GM10266 (cell line): ENCODE measurements at regions not wholly inside any gene's neighbourhood (a gene's known extent, or its start where the extent isn't known, plus 50 kb on each side); places are given as distances from the start of the nearest gene placed in this dataset.

ENCODE experiments used
- DNase-seq: peaks from one replicate; pipeline ENCODE4 v3.0.0; 2012; ENCODE audit errors: extremely low spot score
- TF ChIP-seq, protein P1 (sequence below): IDR thresholded peaks from 2 replicates; pipeline ENCODE4 v1.5.1; 2012; ENCODE audit warnings: mild to moderate bottlenecking, low read depth; ENCODE audit not compliant: control insufficient read depth, insufficient read depth; ENCODE audit errors: missing control alignments

DNA sequence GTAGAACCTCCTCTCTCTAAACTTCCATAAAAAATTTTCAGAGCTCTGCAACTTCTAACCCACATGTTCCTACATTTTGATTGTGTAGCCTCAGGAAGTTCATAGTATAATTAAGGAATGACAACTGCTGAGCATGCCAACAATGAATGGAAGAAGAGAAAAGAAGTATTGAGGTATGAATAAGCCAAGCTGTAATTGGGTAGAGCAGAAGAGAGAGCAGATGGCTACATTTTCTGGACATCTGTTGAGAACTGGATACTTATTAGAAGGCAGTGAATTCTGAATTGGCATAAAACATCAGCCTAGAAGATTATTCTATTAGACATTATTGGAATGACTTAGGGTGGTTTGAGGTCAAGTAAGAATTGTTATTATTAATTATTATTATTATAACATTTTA is 728.3 kb upstream of the PHF14 start:
- DNase-seq = no peak
- TF ChIP-seq, protein P1, sequence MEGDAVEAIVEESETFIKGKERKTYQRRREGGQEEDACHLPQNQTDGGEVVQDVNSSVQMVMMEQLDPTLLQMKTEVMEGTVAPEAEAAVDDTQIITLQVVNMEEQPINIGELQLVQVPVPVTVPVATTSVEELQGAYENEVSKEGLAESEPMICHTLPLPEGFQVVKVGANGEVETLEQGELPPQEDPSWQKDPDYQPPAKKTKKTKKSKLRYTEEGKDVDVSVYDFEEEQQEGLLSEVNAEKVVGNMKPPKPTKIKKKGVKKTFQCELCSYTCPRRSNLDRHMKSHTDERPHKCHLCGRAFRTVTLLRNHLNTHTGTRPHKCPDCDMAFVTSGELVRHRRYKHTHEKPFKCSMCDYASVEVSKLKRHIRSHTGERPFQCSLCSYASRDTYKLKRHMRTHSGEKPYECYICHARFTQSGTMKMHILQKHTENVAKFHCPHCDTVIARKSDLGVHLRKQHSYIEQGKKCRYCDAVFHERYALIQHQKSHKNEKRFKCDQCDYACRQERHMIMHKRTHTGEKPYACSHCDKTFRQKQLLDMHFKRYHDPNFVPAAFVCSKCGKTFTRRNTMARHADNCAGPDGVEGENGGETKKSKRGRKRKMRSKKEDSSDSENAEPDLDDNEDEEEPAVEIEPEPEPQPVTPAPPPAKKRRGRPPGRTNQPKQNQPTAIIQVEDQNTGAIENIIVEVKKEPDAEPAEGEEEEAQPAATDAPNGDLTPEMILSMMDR = no peak

DNA sequence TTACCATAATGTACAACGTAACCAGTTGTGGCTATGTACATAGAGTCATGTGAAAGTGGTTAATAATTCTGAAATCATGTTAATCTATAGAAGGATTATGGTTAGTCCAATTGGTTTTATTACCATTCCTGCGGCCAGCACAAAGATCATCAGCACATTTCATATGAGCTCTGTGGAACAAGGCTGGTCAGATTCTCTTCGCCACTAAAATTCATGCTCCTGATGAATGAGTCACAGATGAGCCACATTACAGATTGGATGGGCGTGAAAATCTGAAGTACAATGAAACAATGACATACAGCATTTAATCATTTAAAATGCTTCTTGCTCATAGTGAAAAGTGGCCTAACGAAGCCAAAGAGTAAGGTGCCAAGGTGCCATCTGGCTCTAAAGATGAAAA is 716.2 kb upstream of the PHF14 start:
- DNase-seq = no peak
- TF ChIP-seq, protein P1 = no peak

DNA sequence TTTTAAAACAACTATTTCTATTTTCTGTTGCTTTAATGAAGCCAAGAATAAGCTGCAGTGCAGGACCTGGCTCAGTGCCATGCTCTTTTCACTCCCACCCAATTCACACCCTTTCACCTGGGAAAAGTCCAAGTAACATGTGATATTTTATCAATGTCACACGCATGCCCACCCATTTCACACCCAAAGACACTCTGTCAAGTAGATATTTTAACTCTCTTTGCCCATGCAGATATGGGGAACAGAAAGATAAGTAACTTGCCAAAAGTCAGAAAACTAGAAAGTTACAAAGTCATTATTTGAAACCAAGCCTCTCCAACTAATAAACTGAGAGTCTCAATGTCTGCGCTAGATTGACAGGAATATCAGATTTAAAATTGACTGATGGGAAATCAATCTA is 706.7 kb upstream of the PHF14 start:
- TF ChIP-seq, protein P1 = no peak
- no peak for DNase-seq

DNA sequence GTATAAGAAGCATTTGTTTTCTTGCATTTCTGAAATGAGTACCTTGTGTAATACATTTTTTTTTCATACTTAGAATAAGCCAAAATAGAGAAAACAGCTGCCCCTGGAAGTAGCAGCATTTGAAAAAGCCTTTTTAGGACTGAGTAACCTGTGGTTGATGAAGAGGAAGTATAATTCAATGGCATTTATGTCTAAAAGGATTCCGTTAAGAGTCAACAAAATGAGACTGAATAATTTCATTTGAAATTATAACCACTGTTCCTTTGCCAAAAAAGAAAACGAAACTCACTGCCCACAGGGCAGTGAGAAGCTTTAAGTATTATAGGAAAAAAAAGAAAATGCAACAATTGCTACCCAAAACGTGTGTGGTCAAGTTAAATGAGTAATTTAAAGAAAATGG is 705.6 kb upstream of the PHF14 start:
- TF ChIP-seq, protein P1 = no peak
- no peak for DNase-seq

DNA sequence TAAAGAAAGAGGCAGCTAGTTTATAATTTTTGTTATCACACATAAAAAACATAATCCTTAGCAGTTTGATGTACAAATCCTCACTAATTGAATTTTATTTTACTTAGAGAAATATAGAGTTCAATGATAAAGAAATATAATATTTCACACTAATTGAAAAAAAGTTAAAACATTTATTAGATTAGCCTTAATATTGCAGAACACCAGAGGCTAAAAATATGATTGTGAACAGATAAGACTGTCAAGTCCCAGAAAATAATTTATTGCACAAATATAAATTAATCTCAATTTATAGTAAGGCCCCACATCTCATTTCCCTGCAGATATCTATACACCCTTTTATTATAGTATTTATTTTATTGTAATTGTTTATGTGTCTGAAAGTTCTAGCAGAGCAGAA is 690.8 kb upstream of the PHF14 start:
- TF ChIP-seq, protein P1 = no peak

DNA sequence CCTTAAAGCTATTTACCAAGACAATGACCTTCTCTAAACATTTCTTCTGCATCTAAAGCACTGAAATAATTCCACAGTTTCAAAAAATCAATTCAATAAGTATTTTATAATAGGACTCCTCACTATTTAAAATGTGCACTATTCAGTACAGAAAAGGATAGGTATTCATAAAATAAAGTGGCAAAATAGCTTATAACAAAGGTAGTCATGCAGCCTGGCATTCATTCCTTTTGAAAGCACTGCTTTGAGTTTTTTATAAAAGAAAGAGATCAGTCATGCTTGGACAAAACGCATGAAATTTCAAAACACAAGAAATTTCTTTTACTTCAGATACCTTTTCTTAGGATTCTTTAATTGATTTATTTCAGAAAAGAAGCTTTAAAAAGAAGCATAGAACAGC is 689.7 kb upstream of the PHF14 start:
- DNase-seq = no peak
- TF ChIP-seq, protein P1 = no peak

More for the DNA sequence above, 690.8 kb upstream of the PHF14 start:
- DNase-seq = no peak

DNA sequence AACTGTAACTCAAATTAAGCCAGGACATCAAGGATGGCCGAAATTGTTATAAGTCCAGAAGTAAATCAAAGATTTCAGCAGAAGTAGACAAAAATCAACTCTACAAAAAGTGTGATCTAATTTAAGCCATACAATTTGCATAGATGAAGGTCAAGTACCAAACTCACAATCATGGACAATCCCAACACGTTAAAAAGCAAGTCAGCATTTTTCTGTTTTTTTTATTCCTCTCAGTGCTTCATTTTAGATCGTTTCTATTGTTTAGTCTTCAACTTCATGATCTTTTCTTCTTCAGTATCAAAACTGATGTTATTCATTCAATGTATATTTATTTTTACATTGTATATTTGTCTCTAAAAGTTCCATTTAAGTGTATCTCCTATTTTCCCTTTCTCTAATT is 674.3 kb upstream of the PHF14 start:
- no peak for DNase-seq
- TF ChIP-seq, protein P1 = no peak

DNA sequence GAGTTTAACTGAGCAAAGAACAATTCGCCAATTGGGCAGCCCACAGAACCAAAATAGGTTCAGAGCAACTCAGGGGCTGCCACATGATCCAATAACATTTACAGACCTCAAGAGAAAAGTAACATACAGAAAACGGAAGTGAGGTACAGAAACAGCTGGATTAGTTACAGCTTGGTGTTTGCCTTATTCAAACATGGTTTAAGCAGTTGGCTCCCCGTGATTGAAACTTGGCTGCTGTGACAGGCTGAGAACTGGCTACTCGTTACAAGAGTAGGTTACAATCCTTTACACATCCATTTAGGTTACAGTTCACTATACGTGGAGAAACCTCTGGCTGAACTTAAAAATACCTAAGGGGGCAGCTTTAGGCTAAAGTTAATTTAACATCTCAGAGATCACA is 673.1 kb upstream of the PHF14 start:
- TF ChIP-seq, protein P1 = no peak
- no peak for DNase-seq
